ENCODE measurements at regions not wholly inside any gene's neighbourhood (a gene's known extent, or its start where the extent isn't known, plus 50 kb on each side); places are given as distances from the start of the nearest gene placed in this dataset.

GRCh38 chr11:128130052-128130451 lies 457.3 kb downstream of the ETS1 start:
- no peaks in the 10 kb centered on the region for H3K9me3 Mint-ChIP-seq (ENCODE audit: insufficient read depth)
- POLR2A ChIA-PET, result no interaction called here

DNA sequence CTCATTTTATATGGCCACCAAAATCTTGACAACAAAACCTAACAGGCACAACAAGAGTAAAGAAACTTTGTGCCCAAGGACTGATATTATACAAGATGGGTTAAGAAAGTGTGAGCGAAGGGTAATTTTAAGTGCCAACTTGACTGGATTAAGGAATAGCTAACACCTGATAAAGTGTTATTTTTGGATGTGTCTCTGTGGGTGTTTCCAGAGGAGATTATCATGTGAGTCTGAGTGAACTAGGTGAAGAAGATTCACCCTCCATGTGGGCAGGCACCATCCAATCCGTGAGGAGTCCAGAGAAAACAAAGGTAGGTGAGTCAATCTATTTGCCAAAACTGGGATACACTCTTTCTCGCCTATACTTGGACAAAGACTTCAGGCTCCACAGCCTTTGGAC lies 461.6 kb downstream of the ETS1 start:
- no peaks in the 10 kb centered on the region for H3K4me1 ChIP-seq (ENCODE audit: control insufficient read depth in 2 of 2, insufficient read depth in 2 of 2, low read length in 2 of 2)
- H3K4me2 ChIP-seq (replicated peaks; ENCODE audit: low read depth, low read length, poor library complexity, severe bottlenecking), result no peak overlapping the region
- ChIA-PET CTCF (no interaction called here), POLR2A (no interaction called here)
- no peaks in the 10 kb centered on the region for H3K36me3 ChIP-seq (replicated peaks in 1 of 2; ENCODE audit: control extremely low read depth in 1 of 2, control insufficient read depth in 1 of 2, extremely low read depth in 1 of 2, insufficient read depth in 2 of 2, low read length in 1 of 2)
- H3K4me1 Mint-ChIP-seq, result no peaks in the 10 kb centered on the region
- no peaks in the 10 kb centered on the region for H3K79me2 ChIP-seq (ENCODE audit: control insufficient read depth, insufficient read depth, low read length)
- no peaks in the 10 kb centered on the region for H3K27me3 ChIP-seq (replicated peaks in 1 of 4; ENCODE audit: control extremely low read depth in 1 of 4, control insufficient read depth in 3 of 4, insufficient read depth in 4 of 4, low read length in 3 of 4)
- H3K27ac ChIP-seq (ENCODE audit: low read length in 2 of 2), result no peak overlapping the region
- H3K4me3 Mint-ChIP-seq, result no peak overlapping the region
- TF ChIP-seq CTCF (IDR thresholded peaks at IDR 0.05) (no peak), EZH2 (IDR thresholded peaks at IDR 0.05; ENCODE audit: borderline replicate concordance, insufficient read depth, low read depth, low read length, poor library complexity, severe bottlenecking) (no peak)
- no peak overlapping the region for H3K9ac ChIP-seq (ENCODE audit: low read length)
- H4K20me1 ChIP-seq (ENCODE audit: control insufficient read depth, insufficient read depth, low read length, poor library complexity, severe bottlenecking), result no peaks in the 10 kb centered on the region
- H3K9me3 Mint-ChIP-seq (ENCODE audit: insufficient read depth), result no peaks in the 10 kb centered on the region
- 100% methylated on average over 1 of the region's 3 CpGs for WGBS (ENCODE audit: insufficient coverage)
- intact Hi-C loops (cut with micrococcal nuclease), result no loop called here
- H3K27me3 Mint-ChIP-seq, result peaks cover 7% of the 10 kb centered on the region
- H3K9me3 ChIP-seq (ENCODE audit: control extremely low read depth in 1 of 3, control insufficient read depth in 2 of 3, insufficient read depth in 1 of 3, low read length in 2 of 3), result peaks cover 0 to 3% (median 0%) of the 10 kb centered on the region in 3 donors
- no peak overlapping the region for H3K27ac Mint-ChIP-seq
- H3K4me3 ChIP-seq (ENCODE audit: control extremely low read depth in 1 of 5, extremely low read depth in 1 of 5, insufficient read depth in 1 of 5, low read depth in 2 of 5, low read length in 4 of 5), result no peak overlapping the region
- DNase-seq (no peak), ATAC-seq (ENCODE audit: low read depth) (no peak)
- H2AFZ ChIP-seq (ENCODE audit: insufficient read depth, low read depth, low read length, poor library complexity, severe bottlenecking), result no peak overlapping the region

More at GRCh38 chr11:128130052-128130451, 457.3 kb downstream of the ETS1 start:
- no peak overlapping the region for H3K4me3 Mint-ChIP-seq
- intact Hi-C loops (cut with micrococcal nuclease), result no loop called here
- Histone ChIP-seq H4K20me1 (ENCODE audit: control insufficient read depth, insufficient read depth, low read length, poor library complexity, severe bottlenecking) (no peaks in the 10 kb centered on the region), H3K4me2 (replicated peaks; ENCODE audit: low read depth, low read length, poor library complexity, severe bottlenecking) (no peak overlapping the region), H3K4me1 (ENCODE audit: control insufficient read depth in 2 of 2, insufficient read depth in 2 of 2, low read length in 2 of 2) (no peaks in the 10 kb centered on the region), H2AFZ (ENCODE audit: insufficient read depth, low read depth, low read length, poor library complexity, severe bottlenecking) (no peak overlapping the region), H3K4me3 (ENCODE audit: control extremely low read depth in 1 of 5, extremely low read depth in 1 of 5, insufficient read depth in 1 of 5, low read depth in 2 of 5, low read length in 4 of 5) (no peak overlapping the region), H3K27ac (ENCODE audit: low read length in 2 of 2) (no peak overlapping the region), H3K9me3 (ENCODE audit: control extremely low read depth in 1 of 3, control insufficient read depth in 2 of 3, insufficient read depth in 1 of 3, low read length in 2 of 3) (no peaks in the 10 kb centered on the region), H3K79me2 (ENCODE audit: control insufficient read depth, insufficient read depth, low read length) (no peaks in the 10 kb centered on the region), H3K9ac (ENCODE audit: low read length) (no peak overlapping the region), H3K36me3 (replicated peaks in 1 of 2; ENCODE audit: control extremely low read depth in 1 of 2, control insufficient read depth in 1 of 2, extremely low read depth in 1 of 2, insufficient read depth in 2 of 2, low read length in 1 of 2) (no peaks in the 10 kb centered on the region), H3K27me3 (replicated peaks in 1 of 4; ENCODE audit: control extremely low read depth in 1 of 4, control insufficient read depth in 3 of 4, insufficient read depth in 4 of 4, low read length in 3 of 4) (peaks cover 0 to under 1% (median 0%) of the 10 kb centered on the region in 4 experiments)
- TF ChIP-seq EZH2 (IDR thresholded peaks at IDR 0.05; ENCODE audit: borderline replicate concordance, insufficient read depth, low read depth, low read length, poor library complexity, severe bottlenecking), result no peak
- no peak for TF ChIP-seq CTCF (IDR thresholded peaks at IDR 0.05)
- DNase-seq (no peak), ATAC-seq (ENCODE audit: low read depth) (no peak)
- H3K27ac Mint-ChIP-seq, result no peak overlapping the region
- CTCF ChIA-PET, result interaction anchor here (1.0 to 3.2 kb wide), 2 partner anchors 27 to 30 kb away, joined by 4 to 18 read pairs; no protein-coding TSS in a partner anchor
- H3K27me3 Mint-ChIP-seq, result peaks cover 13% of the 10 kb centered on the region
- H3K4me1 Mint-ChIP-seq, result no peaks in the 10 kb centered on the region

Measured in B cell (primary cell).